A549 (cell line): ENCODE measurements at regions not wholly inside any gene's neighbourhood (a gene's known extent, or its start where the extent isn't known, plus 50 kb on each side); places are given as distances from the start of the nearest gene placed in this dataset.

Experiments used
- BHLHE40 ChIP-seq: IDR thresholded peaks from 2 replicates; pipeline ENCODE4 v1.6.1; 2012; ENCODE audit warnings: low read depth, low read length, inconsistent platforms
- CEBPB ChIP-seq, 2 experiments: fragments of >200 bp in 1 of 2; sonication (Bioruptor Twin) in 1 of 2; formaldehyde crosslinking in 1 of 2; IDR thresholded peaks; 2 replicates each; pipeline ENCODE4 v1.6.1; 2012 to 2016
- CHD2 ChIP-seq: fragments of 150-350 bp; IDR thresholded peaks from 2 replicates; pipeline ENCODE4 v1.6.1; 2014; ENCODE audit warnings: low read length; ENCODE audit not compliant: partially characterized antibody
- CTCF ChIP-seq: fragments of >200 bp; sonication (Bioruptor Twin); formaldehyde crosslinking; IDR thresholded peaks from 3 replicates; pipeline ENCODE4 v1.5.1; 2016
- EP300 ChIP-seq, 2 experiments: fragments of >200 bp; sonication (Bioruptor Twin); formaldehyde crosslinking; IDR thresholded peaks; 2 replicates in 1 of 2; 3 replicates in 1 of 2; pipeline ENCODE4 v1.6.1; 2016 to 2017
- ESRRA ChIP-seq: fragments of 150-350 bp; IDR thresholded peaks from 2 replicates; pipeline ENCODE4 v1.6.1; 2014; ENCODE audit warnings: mild to moderate bottlenecking, low read length, borderline replicate concordance
- HDAC2 ChIP-seq: fragments of 200-600 bp; sonication (generic); IDR thresholded peaks from 2 replicates; pipeline ENCODE4 v1.6.1; 2016
- MAFK ChIP-seq: fragments of 450-650 bp; IDR thresholded peaks from 2 replicates; pipeline ENCODE4 v1.6.1; 2014; ENCODE audit not compliant: partially characterized antibody
- MAX ChIP-seq: IDR thresholded peaks from 2 replicates; pipeline ENCODE4 v1.6.1; 2012
- MAZ ChIP-seq: fragments of 150-350 bp; IDR thresholded peaks from 2 replicates; pipeline ENCODE4 v1.6.1; 2014; ENCODE audit warnings: antibody characterized with exemption, low read depth, low read length, borderline replicate concordance
- MYC ChIP-seq: IDR thresholded peaks from 2 replicates; pipeline ENCODE4 v1.6.1; 2012; ENCODE audit warnings: mild to moderate bottlenecking, inconsistent platforms, low read length, improper control_type of control experiment, borderline replicate concordance
- POLR2A ChIP-seq: IDR thresholded peaks from 2 replicates; pipeline ENCODE4 v1.6.1; 2012; ENCODE audit warnings: mild to moderate bottlenecking, low read length
- SMC3 ChIP-seq: fragments of >200 bp; sonication (Bioruptor Twin); formaldehyde crosslinking; IDR thresholded peaks from 3 replicates; pipeline ENCODE4 v1.6.1; 2018; ENCODE audit warnings: inconsistent platforms
- USF2 ChIP-seq: fragments of 450-650 bp; IDR thresholded peaks from 2 replicates; pipeline ENCODE4 v1.6.1; 2014; ENCODE audit warnings: antibody characterized with exemption

DNA sequence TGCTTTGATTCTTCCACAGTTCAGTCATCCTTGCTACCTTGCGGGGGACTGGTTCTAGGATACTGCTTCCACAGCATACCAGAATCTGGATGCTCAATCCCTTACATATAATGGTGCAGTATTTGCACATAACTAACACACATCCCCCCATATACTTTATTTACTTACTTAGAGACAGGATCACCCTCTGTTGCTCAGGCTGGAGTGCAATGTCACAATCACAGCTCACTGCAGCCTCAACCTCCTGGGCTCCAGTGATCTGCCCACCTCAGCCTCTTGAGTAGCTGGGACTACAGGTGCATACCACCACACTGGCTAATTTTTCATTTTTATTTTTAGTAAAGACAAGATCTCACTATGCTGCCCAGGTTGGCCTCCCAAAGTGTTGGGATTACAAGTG lies 112.2 kb downstream of the GOSR1 start:
- TF ChIP-seq CTCF (no peak), POLR2A (no peak), EP300 (IDR thresholded peaks at IDR 0.05) (no peak), MAFK (no peak), BHLHE40 (no peak), MYC (no peak), CEBPB (IDR thresholded peaks at IDR 0.05) (no peak), USF2 (no peak), CHD2 (no peak), HDAC2 (no peak), SMC3 (no peak), MAX (no peak), ESRRA (no peak), MAZ (no peak)
